ENCODE measurements at regions not wholly inside any gene's neighbourhood (a gene's known extent, or its start where the extent isn't known, plus 50 kb on each side); places are given as distances from the start of the nearest gene placed in this dataset.

GRCh38 chr12:130080205-130080604, 82.1 kb upstream of the FZD10 start:
- TF ChIP-seq USF2 (IDR thresholded peaks at IDR 0.05; ENCODE audit: borderline replicate concordance, low read depth, low read length) (no peak), TEAD4 (IDR thresholded peaks at IDR 0.05; ENCODE audit: borderline replicate concordance, insufficient read depth) (no peak), CTCF (IDR thresholded peaks at IDR 0.05) (no peak), REST (IDR thresholded peaks at IDR 0.05; ENCODE audit: low read depth, low read length) (no peak), POLR2AphosphoS5 (IDR thresholded peaks at IDR 0.05; ENCODE audit: low read depth, low read length) (no peak), GABPA (IDR thresholded peaks at IDR 0.05; ENCODE audit: low read depth) (no peak), EZH2phosphoT487 (IDR thresholded peaks at IDR 0.05; ENCODE audit: borderline replicate concordance, low read depth) (no peak), RFX5 (IDR thresholded peaks at IDR 0.05; ENCODE audit: low read length) (no peak), YY1 (IDR thresholded peaks at IDR 0.05; ENCODE audit: low read depth) (no peak), MAX (IDR thresholded peaks at IDR 0.05; ENCODE audit: low read depth) (no peak), RAD21 (IDR thresholded peaks at IDR 0.05; ENCODE audit: low read length) (no peak), ELF1 (IDR thresholded peaks at IDR 0.05) (no peak), JUND (IDR thresholded peaks at IDR 0.05) (no peak), MXI1 (IDR thresholded peaks at IDR 0.05; ENCODE audit: low read depth, low read length) (no peak)

Data from SK-N-SH (cell line).